GM21447 (cell line): ENCODE measurements at regions not wholly inside any gene's neighbourhood (a gene's known extent, or its start where the extent isn't known, plus 50 kb on each side); places are given as distances from the start of the nearest gene placed in this dataset.

Source experiments
- ATAC-seq: cut with Tn5 transposase; IDR thresholded peaks from one replicate; pipeline ENCODE4 v1.9.1; 2021; ENCODE audit not compliant: unreplicated experiment

GRCh38 chr3:67809370-67809935 is 155.0 kb upstream of the SUCLG2 start:
- ATAC-seq, result no peak

GRCh38 chr3:67808906-67809305 is 154.5 kb upstream of the SUCLG2 start:
- no peak for ATAC-seq

GRCh38 chr3:67804578-67804977 is 150.2 kb upstream of the SUCLG2 start:
- ATAC-seq, result no peak

- no peak for ATAC-seq
These were observed 149.7 kb upstream of the SUCLG2 start for GRCh38 chr3:67804089-67804488.

GRCh38 chr3:67798412-67798811 is 144.0 kb upstream of the SUCLG2 start:
- ATAC-seq, result no peak

- ATAC-seq, result no peak
These were observed 137.2 kb upstream of the SUCLG2 start for GRCh38 chr3:67791620-67792019.

- ATAC-seq, result peak; percentile 82
These were observed 135.6 kb upstream of the SUCLG2 start for GRCh38 chr3:67790043-67790442.

- no peak for ATAC-seq
These were observed 134.0 kb upstream of the SUCLG2 start for GRCh38 chr3:67788396-67788795.

GRCh38 chr3:67783281-67784250 is 129.2 kb upstream of the SUCLG2 start:
- no peak for ATAC-seq

- ATAC-seq, result no peak
These were observed 127.5 kb upstream of the SUCLG2 start for GRCh38 chr3:67781871-67782270.

GRCh38 chr3:67781218-67781617 is 126.8 kb upstream of the SUCLG2 start:
- ATAC-seq, result no peak

- ATAC-seq, result no peak
These were observed 120.3 kb upstream of the SUCLG2 start for GRCh38 chr3:67774676-67775075.

- no peak for ATAC-seq
These were observed 111.2 kb upstream of the SUCLG2 start for GRCh38 chr3:67765575-67765974.

- no peak for ATAC-seq
These were observed 90.9 kb upstream of the SUCLG2 start for GRCh38 chr3:67745296-67745695.

GRCh38 chr3:67744699-67745098 is 90.3 kb upstream of the SUCLG2 start:
- ATAC-seq, result no peak

GRCh38 chr3:67739851-67740250 is 85.4 kb upstream of the SUCLG2 start:
- no peak for ATAC-seq

GRCh38 chr3:67737906-67738865 is 83.8 kb upstream of the SUCLG2 start:
- ATAC-seq, result no peak

GRCh38 chr3:67737140-67737539 is 82.7 kb upstream of the SUCLG2 start:
- ATAC-seq, result no peak

GRCh38 chr3:67733269-67733950 is 79.0 kb upstream of the SUCLG2 start:
- no peak for ATAC-seq

GRCh38 chr3:67724434-67724833 is 70.0 kb upstream of the SUCLG2 start:
- ATAC-seq, result no peak

GRCh38 chr3:67723863-67724262 is 69.5 kb upstream of the SUCLG2 start:
- ATAC-seq, result no peak
